ENCODE measurements at regions not wholly inside any gene's neighbourhood (a gene's known extent, or its start where the extent isn't known, plus 50 kb on each side); places are given as distances from the start of the nearest gene placed in this dataset.

DNA sequence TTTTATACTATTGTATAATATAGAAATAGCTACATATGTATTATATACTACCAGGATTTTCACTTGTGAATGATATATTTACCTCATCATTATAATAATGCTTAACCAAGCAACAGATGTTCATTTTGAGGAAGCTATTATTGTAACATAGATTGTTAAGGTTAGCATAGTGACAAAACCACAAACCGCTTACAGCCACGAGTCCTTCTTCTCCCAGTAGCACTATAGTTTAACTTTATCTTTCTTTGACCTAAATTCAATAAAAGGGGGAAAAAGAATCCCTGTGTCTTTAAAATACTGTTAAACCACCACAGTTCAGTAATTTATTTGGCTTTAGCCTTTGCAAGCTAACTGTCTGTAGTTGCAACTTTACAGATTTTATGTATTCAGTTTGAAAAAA is 1039.4 kb upstream of the B3GALT2 start:
- no peak for DNase-seq (ENCODE audit: low read depth in 2 of 3, low spot score in 1 of 3)

DNA sequence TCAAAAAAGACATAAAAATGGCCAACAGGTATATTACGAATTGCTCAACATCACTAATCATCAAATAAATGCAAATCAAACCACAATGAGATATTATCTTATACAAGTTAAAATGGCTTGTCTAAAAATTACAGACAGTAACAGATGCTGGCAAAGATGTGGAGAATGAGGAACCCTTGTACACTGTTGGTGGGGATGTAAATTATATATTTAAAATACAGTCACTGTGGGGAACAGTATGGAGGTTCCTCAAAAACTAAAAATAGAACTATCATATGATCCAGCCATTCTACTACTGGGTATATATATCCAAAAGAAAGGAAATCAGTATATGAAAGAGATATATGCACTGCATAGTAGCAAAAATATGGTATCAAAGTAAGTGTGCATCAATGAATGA is 1037.2 kb upstream of the B3GALT2 start:
- DNase-seq (ENCODE audit: low read depth in 2 of 3, low spot score in 1 of 3) = no peak

DNA sequence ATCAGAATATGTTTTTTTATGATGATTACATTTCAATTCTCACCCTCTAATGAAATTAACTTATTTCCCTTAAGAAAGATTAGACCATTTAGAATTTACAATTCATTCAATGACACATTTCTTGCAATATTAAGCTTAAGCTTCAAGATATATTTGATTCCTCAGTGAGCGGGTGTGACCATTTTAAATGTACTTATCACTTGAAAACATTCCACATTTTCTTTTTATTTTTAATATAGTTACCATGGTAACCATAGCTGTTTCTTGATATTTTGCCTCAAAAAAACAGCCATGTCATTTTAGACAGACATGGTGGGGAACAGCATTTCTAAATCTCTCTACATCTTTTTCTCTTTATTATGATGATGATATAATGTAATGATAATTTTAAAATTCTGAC is 1029.0 kb upstream of the B3GALT2 start:
- DNase-seq (ENCODE audit: low read depth in 2 of 3, low spot score in 1 of 3) = no peak

DNA sequence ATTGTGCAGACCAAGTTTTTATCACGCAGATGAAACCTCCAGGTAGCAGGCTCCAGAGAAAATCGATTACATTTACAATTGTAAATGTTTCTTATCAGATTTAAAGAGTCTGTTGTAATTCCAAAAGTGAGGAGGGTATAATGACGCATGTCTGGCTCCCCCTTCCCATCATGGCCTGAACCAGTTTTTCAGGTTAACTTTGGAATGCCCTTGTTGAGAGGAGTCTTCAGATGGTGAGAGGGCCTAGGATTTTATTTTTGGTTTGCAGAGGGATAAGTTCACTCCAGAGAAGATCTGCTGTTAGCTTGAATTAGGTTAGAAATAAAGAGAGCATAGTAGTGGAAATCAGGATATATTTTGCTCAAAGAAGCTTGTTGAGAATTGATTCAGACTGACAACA is 1028.3 kb upstream of the B3GALT2 start:
- no peak for DNase-seq (ENCODE audit: low read depth in 2 of 3, low spot score in 1 of 3)

DNA sequence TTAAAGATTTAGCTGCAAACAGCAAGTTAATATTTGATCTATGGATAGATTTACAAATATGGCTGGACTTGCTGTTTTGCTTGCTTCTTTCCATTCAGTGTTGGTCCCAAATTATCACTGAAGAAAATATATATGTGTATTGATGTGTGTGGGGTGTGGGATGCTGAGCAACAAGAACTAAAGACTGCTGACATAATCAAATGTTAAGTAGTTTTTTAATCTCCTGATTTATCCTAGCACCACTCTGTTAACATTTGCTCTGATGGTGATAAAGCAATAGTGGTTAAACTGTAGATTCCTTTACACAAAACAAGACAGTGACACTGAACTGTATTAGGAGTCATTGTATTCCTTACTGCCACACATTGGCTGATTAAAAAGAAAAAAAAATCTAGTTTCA is 1023.5 kb upstream of the B3GALT2 start:
- no peak for DNase-seq (ENCODE audit: low read depth in 2 of 3, low spot score in 1 of 3)

DNA sequence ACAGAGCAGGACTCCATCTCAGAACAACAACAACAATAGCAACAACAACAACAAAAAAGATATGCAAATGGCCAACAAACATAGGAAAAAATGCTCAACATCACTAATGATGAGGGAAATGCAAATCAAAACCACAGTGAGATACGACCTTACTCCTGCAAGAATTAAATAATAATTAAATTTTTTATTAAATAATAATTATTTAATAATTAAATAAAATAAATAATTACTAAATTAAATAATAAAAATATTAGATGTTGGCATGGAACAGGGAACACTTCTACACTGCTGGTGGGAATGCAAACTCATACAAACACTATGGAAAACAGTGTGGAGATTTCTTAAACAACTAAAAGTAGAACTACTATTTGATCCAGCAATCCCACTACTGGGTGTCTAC is 1022.3 kb upstream of the B3GALT2 start:
- no peak for DNase-seq (ENCODE audit: low read depth in 2 of 3, low spot score in 1 of 3)

DNA sequence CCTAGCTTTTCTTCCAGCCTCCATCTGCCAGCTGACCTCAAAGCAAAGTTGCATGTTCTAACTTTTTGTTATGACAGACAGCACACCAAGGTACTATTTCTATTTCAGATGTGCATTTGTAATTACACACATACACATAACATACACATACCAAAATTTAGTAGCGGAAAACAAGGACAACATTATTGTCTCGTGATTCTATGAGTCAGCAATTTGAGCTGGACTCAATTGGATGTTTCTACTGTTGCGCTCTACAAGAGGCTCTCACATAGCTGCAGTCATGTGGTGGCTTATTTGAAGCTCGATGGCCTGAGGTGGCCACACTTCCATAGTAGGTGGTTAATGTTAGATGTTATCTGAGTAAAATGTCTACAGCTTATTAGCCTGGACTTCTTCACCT is 1010.1 kb upstream of the B3GALT2 start:
- DNase-seq (ENCODE audit: low read depth in 2 of 3, low spot score in 1 of 3) = no peak

DNA sequence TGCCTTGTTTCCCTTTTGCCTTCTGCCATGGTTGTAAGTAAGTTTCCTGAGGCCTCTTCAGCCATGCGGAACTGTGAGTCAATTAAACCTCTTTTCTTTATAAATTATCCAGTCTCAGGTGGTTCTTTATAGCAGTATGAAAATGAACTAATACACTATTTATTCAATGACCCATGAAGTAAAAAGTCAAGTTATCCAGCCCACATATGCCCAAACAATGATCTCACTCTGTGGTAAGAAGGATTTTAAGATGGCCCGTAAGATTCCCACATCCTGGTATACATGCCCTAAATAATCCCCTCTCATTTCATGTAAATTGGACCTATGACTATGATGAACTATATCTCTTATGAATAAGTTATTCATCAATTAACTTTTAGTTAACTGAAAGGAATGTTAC is 1008.3 kb upstream of the B3GALT2 start:
- no peak for DNase-seq (ENCODE audit: low read depth in 2 of 3, low spot score in 1 of 3)

DNA sequence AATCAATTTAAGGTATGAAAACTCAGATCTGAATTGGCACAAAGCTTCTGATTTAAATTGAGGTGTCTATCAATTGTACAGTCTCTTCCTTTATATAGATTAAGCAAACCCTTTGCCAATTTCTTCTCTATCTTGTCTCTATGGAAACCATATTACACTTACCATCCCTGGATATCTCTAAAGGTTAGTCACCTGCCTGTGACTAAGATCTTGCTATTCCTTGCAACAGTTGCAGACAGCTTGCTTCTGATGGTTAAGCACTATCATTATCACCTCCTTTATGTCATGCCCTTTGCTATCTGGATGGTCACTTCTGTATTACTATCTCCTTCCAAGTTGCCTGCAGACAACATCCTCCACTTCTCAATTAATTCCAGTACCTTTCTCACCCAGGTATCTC is 998.6 kb upstream of the B3GALT2 start:
- DNase-seq (ENCODE audit: low read depth in 2 of 3, low spot score in 1 of 3) = no peak

DNA sequence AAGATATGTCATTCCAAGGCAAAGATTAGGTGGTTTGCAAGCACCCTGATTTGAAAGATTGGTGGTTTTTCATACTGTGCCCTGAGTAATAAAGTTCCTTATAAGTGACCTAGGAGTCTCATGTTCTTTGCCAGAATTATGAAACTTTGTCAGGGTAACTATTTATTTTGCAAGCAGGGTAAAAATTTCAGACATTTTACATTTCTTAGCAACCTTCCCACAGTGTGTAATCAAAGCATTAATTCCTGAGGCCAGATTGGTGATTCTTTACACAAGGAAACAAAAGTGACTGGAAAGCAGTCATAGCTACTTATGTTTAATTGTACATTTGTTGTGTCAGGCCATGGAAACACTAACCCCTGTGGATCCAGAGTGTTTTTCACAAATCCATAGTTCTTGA is 998.0 kb upstream of the B3GALT2 start:
- DNase-seq (ENCODE audit: low read depth in 2 of 3, low spot score in 1 of 3) = no peak

DNA sequence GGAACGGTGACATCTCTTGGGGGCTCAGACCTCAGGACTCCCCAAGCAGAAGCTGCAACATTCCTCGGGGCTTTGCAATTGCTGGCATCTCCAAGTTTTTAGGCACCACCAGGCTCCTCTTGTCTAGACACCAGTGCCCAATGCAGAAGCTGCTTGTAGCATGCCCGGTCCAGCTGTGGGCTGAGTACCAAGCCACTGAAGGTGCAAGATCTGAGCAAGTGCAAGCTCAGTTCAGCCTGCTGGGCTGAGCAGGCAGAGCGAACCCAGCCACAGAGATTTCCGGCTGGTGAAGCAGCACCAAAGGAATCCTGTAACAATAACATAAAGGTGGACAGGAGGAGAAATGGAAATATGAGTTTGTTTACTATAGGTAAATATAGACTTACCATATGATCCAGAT is 995.4 kb upstream of the B3GALT2 start:
- DNase-seq (ENCODE audit: low read depth in 2 of 3, low spot score in 1 of 3) = no peak

DNA sequence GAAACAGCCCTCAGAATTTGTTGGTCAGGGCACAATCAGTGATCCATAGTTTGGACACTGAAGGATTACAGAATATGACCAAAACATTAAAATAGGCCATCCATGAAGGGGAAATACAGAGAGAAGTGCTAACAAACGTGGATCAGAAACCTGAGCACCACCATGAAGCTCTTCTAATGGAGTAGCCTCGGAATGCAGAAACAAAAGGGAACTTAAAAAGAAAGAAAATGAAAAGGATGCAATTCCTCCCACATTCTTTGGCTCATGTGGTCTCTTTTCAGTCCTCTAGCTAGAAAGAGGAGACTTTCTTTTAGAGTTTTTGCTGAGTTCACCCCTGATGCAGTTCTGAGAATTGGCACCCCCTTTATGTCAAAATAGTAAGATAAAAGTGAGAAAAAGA is 989.8 kb upstream of the B3GALT2 start:
- no peak for DNase-seq (ENCODE audit: low read depth in 2 of 3, low spot score in 1 of 3)

DNA sequence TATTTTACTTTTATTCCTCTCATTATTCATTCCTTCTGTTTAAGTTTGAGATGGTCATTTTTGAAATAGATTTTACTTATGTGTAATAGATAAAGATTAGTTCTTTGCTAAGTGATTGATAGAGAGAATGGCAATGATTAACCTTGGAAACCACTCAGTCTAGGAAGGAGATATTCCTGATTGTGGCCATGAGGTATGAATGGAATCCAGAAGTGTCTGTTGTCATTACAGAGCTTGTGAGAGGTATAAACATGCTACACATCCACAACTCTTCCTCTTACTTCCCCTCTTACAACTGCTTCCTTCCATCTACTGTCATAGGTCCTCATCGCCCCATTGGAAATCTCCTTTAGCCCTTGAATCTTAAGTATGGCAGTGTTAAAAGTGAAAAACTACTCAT is 988.8 kb upstream of the B3GALT2 start:
- no peak for DNase-seq (ENCODE audit: low read depth in 2 of 3, low spot score in 1 of 3)

DNA sequence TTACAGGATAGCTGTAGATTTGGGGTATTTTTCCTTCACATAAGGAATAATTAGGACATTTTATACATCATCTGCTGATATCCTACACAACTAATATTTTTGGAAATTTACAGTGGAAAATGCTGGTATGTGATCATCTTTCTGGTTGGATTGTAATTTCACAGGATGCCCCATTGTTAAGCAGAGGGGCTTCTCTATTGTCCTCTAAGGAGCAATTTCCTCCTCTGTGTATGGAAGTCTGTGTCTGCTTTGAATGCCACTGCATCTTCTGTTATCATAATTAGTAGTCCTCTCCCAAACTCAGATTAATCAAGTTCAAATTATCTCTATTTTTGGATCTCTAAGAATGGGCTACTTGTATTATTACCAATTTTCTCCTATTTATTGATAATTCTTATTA is 988.1 kb upstream of the B3GALT2 start:
- no peak for DNase-seq (ENCODE audit: low read depth in 2 of 3, low spot score in 1 of 3)

DNA sequence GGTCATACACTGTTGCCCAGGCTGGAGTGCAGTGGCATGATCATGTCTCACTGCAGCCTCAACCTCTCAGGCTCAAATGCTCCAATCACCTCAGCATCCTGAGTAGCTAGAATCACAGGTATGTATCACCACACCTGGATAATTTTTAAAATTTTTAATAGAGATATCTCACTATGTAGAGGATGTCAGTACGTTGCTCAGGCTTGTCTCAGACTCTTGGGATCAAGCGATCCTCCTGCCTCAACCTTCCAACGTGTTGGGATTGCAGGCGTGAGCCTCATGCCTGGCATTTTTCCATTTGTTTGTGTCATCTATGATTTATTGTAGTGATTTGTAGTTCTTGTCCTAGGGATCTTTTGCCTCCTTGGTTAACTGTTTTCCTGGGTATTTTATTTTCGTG is 985.2 kb upstream of the B3GALT2 start:
- DNase-seq (ENCODE audit: low read depth in 2 of 3, low spot score in 1 of 3) = no peak

DNA sequence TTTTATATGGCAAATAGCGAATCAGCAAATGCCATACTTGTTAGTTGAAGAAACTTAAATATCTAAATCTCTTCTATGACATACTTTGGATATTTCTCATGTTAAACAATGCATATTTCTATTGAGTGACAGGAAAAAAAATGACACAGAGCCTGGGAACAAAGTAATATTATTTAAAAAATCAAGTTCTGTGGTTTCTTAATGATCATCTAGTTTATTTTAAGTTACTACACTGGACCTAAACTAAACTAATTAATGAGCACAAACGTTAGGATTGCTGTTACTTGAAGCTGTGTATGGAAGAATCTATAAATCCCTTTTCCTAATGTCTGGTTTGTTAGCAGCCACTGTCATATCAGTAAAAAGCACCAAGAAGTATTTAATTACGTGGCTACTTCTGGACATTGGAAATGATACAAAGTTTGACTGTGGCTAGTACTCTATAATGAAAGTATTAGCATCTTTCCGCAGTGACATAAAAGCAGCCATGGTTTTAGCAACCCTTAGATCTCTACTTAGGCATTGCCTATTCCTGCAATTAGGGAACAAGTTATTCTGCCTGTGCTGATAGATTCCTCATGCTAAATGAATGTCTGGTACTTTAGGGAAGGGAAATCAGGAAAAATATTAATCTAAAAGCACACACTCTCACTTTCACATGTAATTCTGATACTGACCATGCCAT is 981.7 kb upstream of the B3GALT2 start:
- no peak for DNase-seq (ENCODE audit: low read depth in 2 of 3, low spot score in 1 of 3)

DNA sequence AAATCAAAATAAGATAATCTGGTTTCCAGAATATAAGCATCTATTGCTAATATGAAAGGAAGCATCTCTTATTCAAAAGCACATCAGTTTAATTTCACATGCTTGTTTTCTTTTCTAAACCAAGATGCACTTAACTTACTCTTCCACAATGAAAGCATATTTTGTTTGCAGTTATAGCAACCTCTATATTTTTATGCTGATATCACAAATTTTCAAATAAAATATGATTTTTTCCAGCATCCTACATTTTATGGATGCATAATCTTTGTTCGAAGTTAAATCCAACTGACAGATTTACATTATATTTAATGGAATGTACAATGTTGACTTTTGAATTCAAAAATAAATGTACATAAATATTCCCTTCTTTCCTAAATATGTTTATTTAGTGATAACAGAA is 978.3 kb upstream of the B3GALT2 start:
- DNase-seq (ENCODE audit: low read depth in 2 of 3, low spot score in 1 of 3) = no peak

DNA sequence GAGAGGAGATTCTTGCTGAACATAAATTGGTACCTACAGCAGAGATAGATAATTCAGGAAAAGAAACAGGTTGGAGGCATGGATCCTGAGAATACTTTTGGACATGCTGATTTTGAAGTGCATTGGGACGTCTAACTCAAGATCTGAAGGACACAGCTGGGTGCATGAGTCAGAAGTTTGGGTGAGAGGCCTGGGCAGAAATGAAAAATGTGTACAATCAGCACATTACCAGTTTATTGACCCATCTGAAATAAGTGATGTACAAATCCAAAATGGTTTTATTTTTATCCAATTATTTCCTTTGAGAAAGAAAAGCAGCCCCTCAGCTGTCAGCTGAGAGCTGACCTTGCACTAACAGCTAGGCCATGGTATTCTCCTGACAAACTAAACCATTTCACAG is 975.2 kb upstream of the B3GALT2 start:
- DNase-seq (ENCODE audit: low read depth in 2 of 3, low spot score in 1 of 3) = no peak

DNA sequence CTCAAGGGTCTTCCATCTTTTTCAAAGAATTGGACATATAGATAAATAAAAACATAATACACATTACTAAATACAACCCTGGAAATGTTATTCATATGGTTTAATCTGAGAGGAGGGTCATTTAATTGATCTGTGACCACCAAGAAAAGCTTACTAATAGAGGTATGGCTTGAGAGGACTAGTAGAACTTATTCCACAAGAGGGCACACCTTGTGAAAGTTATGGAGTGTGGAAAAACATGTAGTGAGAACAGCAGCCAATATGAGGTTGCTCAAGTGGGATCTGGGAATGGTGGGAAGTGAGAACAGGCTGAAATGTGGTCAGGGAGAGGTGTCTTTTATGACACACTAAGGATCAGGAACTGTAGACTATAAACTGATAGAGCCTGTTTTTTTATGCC is 973.5 kb upstream of the B3GALT2 start:
- no peak for DNase-seq (ENCODE audit: low read depth in 2 of 3, low spot score in 1 of 3)

DNA sequence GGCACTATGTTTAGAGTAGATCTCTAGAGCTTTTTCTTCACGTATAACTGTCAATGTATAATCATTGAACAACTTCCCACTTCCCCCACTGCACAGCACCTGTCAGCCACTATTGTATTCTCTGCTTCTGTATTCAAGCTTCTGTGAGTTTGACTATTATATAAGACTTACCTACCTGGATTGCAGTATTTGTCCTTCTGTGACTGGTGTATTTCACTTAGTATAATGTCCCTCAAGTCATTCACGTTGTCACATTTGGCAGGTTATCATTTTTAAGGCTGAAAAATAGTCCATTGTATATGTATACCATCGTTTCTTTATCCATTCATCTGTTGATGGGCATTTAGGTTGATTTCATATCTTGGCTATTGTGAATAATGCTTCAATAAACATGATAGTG is 969.5 kb upstream of the B3GALT2 start:
- no peak for DNase-seq (ENCODE audit: low read depth in 2 of 3, low spot score in 1 of 3)

DNA sequence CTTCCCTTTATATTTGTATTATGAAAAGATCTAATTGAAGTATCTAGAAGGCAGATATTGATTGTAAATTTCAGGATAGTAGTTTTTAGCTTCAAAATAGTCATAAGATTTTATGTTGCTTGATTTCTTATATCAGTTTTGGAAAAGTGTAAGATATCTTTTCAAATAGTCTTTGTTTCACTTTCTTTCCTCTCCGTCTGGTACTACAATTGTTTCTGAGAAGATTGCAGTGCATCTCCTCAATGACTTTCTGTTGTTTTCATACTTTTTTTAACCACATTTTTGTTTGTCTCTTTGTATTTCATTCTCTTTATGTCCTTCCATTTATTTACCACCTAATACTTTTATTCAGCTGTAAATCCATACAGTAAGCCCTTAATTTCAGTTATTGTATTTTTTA is 964.6 kb upstream of the B3GALT2 start:
- DNase-seq (ENCODE audit: low read depth in 2 of 3, low spot score in 1 of 3) = no peak

DNA sequence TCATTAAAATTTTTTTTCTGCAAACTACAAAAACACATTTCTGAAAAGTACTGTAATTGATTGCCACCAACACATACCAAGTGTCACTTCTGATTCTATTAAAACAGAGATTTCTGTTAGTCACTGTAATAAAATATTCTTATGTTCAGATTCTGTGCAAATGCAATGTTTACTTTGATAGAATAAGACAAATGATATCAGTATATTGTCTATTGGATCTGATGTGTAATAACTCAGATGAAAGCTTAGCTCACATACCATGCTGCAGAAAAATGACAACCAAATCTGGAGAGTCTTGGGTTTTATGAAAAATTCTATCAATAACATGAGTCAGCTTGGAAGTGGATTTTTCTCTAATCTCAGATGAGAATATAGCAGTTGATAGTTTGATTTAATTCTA is 963.8 kb upstream of the B3GALT2 start:
- DNase-seq (ENCODE audit: low read depth in 2 of 3, low spot score in 1 of 3) = no peak

DNA sequence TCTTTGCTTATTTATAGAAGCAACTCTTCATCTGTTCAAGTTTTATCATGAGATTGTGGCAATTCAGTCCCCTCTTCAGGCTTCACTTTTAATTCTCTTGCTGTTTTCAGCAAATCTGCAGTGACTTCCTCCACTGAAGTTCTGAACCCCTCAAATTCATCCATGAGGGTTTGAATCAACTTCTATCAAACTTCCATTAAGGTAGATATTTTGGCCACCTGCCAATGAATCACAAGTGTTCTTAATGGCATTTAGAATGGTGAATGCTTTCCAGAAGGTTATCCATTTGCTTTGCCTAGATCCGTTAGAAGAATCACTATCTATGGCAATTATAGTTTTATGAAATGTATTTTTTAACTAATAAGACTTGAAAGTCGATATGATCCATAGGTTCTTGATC is 946.7 kb upstream of the B3GALT2 start:
- DNase-seq (ENCODE audit: low read depth in 2 of 3, low spot score in 1 of 3) = no peak

DNA sequence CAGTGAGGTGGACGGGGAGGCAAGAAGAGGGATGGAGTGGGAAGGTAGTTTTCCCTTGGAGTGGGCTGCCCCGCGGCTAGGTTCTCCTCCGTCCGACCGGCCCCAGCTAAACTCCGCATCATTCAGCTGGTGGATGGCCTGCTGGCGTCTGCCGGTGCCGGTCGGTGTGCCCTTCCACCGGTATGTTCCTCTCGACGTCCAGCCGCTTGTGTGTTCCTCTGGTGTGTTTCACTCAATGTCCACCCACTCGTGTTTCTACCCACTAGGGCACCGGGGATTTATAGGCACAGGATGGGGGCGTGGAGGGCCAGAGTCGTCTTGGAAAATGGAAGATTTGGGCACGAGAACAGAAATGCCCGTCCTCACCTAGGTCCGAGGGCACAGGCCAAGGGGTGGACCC is 931.7 kb upstream of the B3GALT2 start:
- DNase-seq (ENCODE audit: low read depth in 2 of 3, low spot score in 1 of 3) = no peak

Data from stimulated activated CD4-positive, alpha-beta T cell treated with anti-CD3 and anti-CD28 coated beads, Interleukin-12 subunit alpha, Interleukin-12 subunit beta, amount 100 ng/mL, for 48 hours (primary cell).